Naive thymus-derived CD8-positive, alpha-beta T cell (primary cell): ENCODE measurements at regions not wholly inside any gene's neighbourhood (a gene's known extent, or its start where the extent isn't known, plus 50 kb on each side); places are given as distances from the start of the nearest gene placed in this dataset.

Experiments
- ATAC-seq, 2 donors: fragments of 150-1000 bp; cut with Tn5 transposase in 1 of 2; sonication (Bioruptor Pico), chemical (Tn5 transposase) in 1 of 2; 1 replicate in 1 of 2; 2 replicates in 1 of 2; pipeline ENCODE4 v1.10.0; 2021; ENCODE audit warnings: mild to moderate bottlenecking in 2 of 2, moderate library complexity in 2 of 2
- POLR2A ChIA-PET: fragments of 350-600 bp; sonication (Branson Sonifier 250); formaldehyde crosslinking; loops from one replicate; lab custom pipeline; 2021; ENCODE audit warnings: antibody characterized with exemption; lab: Charles Lee
- DNase-seq, 10 donors: peaks; one replicate each; pipeline versions ENCODE4 v3.0.0 to v3.0.0-alpha.2; 2020 to 2022
- H3K27ac Mint-ChIP-seq, 10 donors: one replicate each; pipeline ENCODE4 v1.8.0; 2020 to 2022; ENCODE audit warnings: mild to moderate bottlenecking in 10 of 10, mixed read lengths in 10 of 10, moderate library complexity in 4 of 10, inconsistent platforms in 1 of 10
- H3K27me3 Mint-ChIP-seq, 5 donors: one replicate each; pipeline ENCODE4 v1.8.0; 2021 to 2022; ENCODE audit warnings: mixed read lengths in 5 of 5
- H3K36me3 Mint-ChIP-seq, 3 donors: one replicate each; pipeline ENCODE4 v1.8.0; 2020 to 2022; ENCODE audit warnings: mixed read lengths in 3 of 3, mild to moderate bottlenecking in 2 of 3, inconsistent platforms in 1 of 3
- H3K4me1 Mint-ChIP-seq, 4 donors: one replicate each; pipeline ENCODE4 v1.8.0; 2021 to 2022; ENCODE audit warnings: mixed read lengths in 4 of 4
- H3K4me3 Mint-ChIP-seq, 10 donors: one replicate each; pipeline ENCODE4 v1.8.0; 2020 to 2022; ENCODE audit warnings: mild to moderate bottlenecking in 10 of 10, mixed read lengths in 10 of 10, moderate library complexity in 6 of 10, inconsistent platforms in 1 of 10
- H3K9me3 Mint-ChIP-seq, 9 donors: one replicate each; pipeline ENCODE4 v1.8.0; 2020 to 2022; ENCODE audit warnings: mixed read lengths in 9 of 9, mild to moderate bottlenecking in 3 of 9, inconsistent platforms in 1 of 9, moderate library complexity in 1 of 9

DNA sequence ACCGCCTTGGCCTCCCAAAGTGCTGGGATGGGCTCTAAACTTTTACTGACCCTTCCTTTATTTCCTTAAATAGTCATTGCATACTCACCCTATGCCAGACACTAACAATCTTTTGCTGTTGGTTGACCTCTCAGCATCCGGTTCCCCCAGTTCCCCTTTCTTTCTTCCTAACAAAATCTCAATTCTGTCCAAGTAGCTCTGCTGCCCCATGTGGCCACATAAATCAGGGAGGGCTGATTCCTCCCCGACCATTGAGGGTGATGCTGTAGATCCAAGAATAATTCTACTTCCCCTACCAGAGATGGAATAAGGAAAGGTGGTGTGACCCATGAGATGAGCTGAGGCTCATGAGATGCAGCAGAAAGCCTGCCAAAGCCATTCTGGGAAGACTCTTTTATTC, 315.3 kb upstream of the MSX2 start:
- ATAC-seq (no peak), DNase-seq (no peak)
- Mint-ChIP-seq H3K27ac (no peak overlapping the region), H3K4me1 (peaks cover 0 to 2% (median 0%) of the 10 kb centered on the region in 4 donors), H3K9me3 (peaks cover 0 to 12% (median 0%) of the 10 kb centered on the region in 9 donors), H3K36me3 (no peaks in the 10 kb centered on the region), H3K4me3 (no peak overlapping the region), H3K27me3 (peaks cover 12 to 67% (median 27%) of the 10 kb centered on the region in 5 donors)
- POLR2A ChIA-PET: no interaction called here

- Mint-ChIP-seq H3K4me1 (peaks cover 0 to 2% (median 0%) of the 10 kb centered on the region in 4 donors), H3K27me3 (peaks cover 11 to 67% (median 30%) of the 10 kb centered on the region in 5 donors), H3K36me3 (no peaks in the 10 kb centered on the region), H3K4me3 (no peak overlapping the region), H3K9me3 (peaks cover 0 to 12% (median 0%) of the 10 kb centered on the region in 9 donors), H3K27ac (no peak overlapping the region)
- no peak for DNase-seq
- ATAC-seq: no peak
- POLR2A ChIA-PET: no interaction called here
Measured at GRCh38 chr5:174409971-174410370, 314.4 kb upstream of the MSX2 start.

- DNase-seq (no peak), ATAC-seq (no peak)
- no peak overlapping the region for H3K27ac Mint-ChIP-seq
- no peaks in the 10 kb centered on the region for H3K36me3 Mint-ChIP-seq
- H3K4me1 Mint-ChIP-seq: peaks cover 0 to 2% (median 0%) of the 10 kb centered on the region in 4 donors
- peaks cover 0 to 9% (median 0%) of the 10 kb centered on the region in 9 donors for H3K9me3 Mint-ChIP-seq
- H3K27me3 Mint-ChIP-seq: peaks cover 13 to 67% (median 28%) of the 10 kb centered on the region in 5 donors
- POLR2A ChIA-PET: no interaction called here
- H3K4me3 Mint-ChIP-seq: no peak overlapping the region
Measured at GRCh38 chr5:174410716-174411478, 313.5 kb upstream of the MSX2 start.

GRCh38 chr5:174411479-174411819, 312.9 kb upstream of the MSX2 start:
- peaks cover 0 to 9% (median 0%) of the 10 kb centered on the region in 9 donors for H3K9me3 Mint-ChIP-seq
- DNase-seq (no peak), ATAC-seq (no peak)
- H3K36me3 Mint-ChIP-seq: no peaks in the 10 kb centered on the region
- H3K27me3 Mint-ChIP-seq: peaks cover 15 to 71% (median 31%) of the 10 kb centered on the region in 5 donors
- no peak overlapping the region for H3K4me3 Mint-ChIP-seq
- H3K4me1 Mint-ChIP-seq: peaks cover 0 to 2% (median 0%) of the 10 kb centered on the region in 4 donors
- POLR2A ChIA-PET: no interaction called here
- no peak overlapping the region for H3K27ac Mint-ChIP-seq

GRCh38 chr5:174412374-174412773, 312.0 kb upstream of the MSX2 start:
- no peak overlapping the region for H3K4me3 Mint-ChIP-seq

DNA sequence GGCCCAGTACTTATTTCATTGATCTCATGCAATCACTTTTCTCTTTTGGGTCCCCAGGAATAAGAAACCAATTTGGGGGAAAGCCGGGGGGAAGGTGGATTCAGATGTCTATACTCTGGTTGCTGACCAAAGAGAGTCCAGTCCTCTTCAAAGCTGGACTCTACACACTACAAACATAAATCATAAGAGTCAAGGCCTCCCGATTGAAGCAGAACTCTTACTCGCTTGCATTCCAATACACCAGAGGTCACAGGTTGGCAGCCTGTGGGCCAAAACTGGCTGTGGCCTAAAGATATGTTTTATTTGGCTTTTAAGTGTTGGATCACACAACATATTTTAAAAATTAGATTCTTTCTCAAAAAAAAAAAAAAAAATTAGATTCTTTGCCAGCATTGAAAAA, 311.4 kb upstream of the MSX2 start:
- DNase-seq (no peak), ATAC-seq (no peak)
- Mint-ChIP-seq H3K36me3 (no peaks in the 10 kb centered on the region), H3K27me3 (peaks cover 16 to 69% (median 32%) of the 10 kb centered on the region in 5 donors), H3K4me3 (no peak overlapping the region), H3K4me1 (peaks cover 0 to 2% (median 0%) of the 10 kb centered on the region in 4 donors), H3K9me3 (peaks cover 0 to 9% (median 0%) of the 10 kb centered on the region in 9 donors), H3K27ac (no peak overlapping the region)
- POLR2A ChIA-PET: no interaction called here

More at GRCh38 chr5:174412374-174412773, 312.0 kb upstream of the MSX2 start:
- ATAC-seq: no peak
- Mint-ChIP-seq H3K36me3 (no peaks in the 10 kb centered on the region), H3K4me1 (peaks cover 0 to 2% (median 0%) of the 10 kb centered on the region in 4 donors), H3K27me3 (peaks cover 13 to 71% (median 31%) of the 10 kb centered on the region in 5 donors), H3K27ac (no peak overlapping the region), H3K9me3 (peaks cover 0 to 9% (median 0%) of the 10 kb centered on the region in 9 donors)
- POLR2A ChIA-PET: no interaction called here
- no peak for DNase-seq

GRCh38 chr5:174413567-174414314, 310.6 kb upstream of the MSX2 start:
- no peak overlapping the region for H3K4me3 Mint-ChIP-seq
- H3K36me3 Mint-ChIP-seq: no peaks in the 10 kb centered on the region
- POLR2A ChIA-PET: no interaction called here
- no peak overlapping the region for H3K27ac Mint-ChIP-seq
- ATAC-seq (no peak), DNase-seq (no peak)
- peaks cover 0 to 6% (median 5%) of the 10 kb centered on the region in 4 donors for H3K4me1 Mint-ChIP-seq
- H3K27me3 Mint-ChIP-seq: peaks cover 15 to 70% (median 33%) of the 10 kb centered on the region in 5 donors
- H3K9me3 Mint-ChIP-seq: peaks cover 0 to 9% (median 0%) of the 10 kb centered on the region in 9 donors

DNA sequence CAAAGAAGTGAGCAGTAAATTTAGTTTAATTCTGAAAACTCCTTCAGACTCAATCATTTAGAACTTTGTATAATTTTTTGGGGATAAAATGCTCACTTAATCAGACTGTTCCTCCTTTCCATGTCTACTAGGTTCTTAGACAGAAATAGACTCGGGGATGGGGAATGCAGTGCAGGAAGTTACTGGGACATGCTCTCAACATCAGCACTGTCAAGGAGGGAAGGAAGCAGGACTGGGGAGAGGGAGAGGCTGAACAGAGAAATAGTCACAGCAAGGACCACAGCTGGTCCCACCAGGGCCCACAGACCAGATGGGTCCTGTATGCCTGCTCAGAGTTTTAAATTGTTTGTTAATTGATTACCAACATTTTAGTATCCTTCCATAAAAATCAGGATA, 310.1 kb upstream of the MSX2 start:
- Mint-ChIP-seq H3K27me3 (peaks cover 13 to 64% (median 29%) of the 10 kb centered on the region in 5 donors), H3K4me1 (peaks cover 5 to 12% (median 6%) of the 10 kb centered on the region in 4 donors), H3K27ac (no peak overlapping the region), H3K36me3 (no peaks in the 10 kb centered on the region), H3K4me3 (no peak overlapping the region), H3K9me3 (peaks cover 0 to 7% (median 0%) of the 10 kb centered on the region in 9 donors)
- ATAC-seq (no peak), DNase-seq (no peak)
- POLR2A ChIA-PET: no interaction called here

- peaks cover 5 to 17% (median 14%) of the 10 kb centered on the region in 4 donors for H3K4me1 Mint-ChIP-seq
- H3K27ac Mint-ChIP-seq: peak overlapping the region in 4 of 10 donors; percentile 7 to 68 (median 57)
- peak overlapping the region; percentile 62 to 85 (median 73) for H3K4me3 Mint-ChIP-seq
- peak in 1 of 10 donors; percentile 18 for DNase-seq
- peaks cover 10 to 39% (median 18%) of the 10 kb centered on the region in 5 donors for H3K27me3 Mint-ChIP-seq
- POLR2A ChIA-PET: interaction anchor here (0.6 kb wide), 1 partner anchor 195 kb away, joined by 5 read pairs; no protein-coding TSS in a partner anchor
- H3K36me3 Mint-ChIP-seq: no peaks in the 10 kb centered on the region
- peak; percentile 41 to 53 for ATAC-seq
- H3K9me3 Mint-ChIP-seq: no peaks in the 10 kb centered on the region
Measured at GRCh38 chr5:174418809-174419539, 305.4 kb upstream of the MSX2 start.

- H3K36me3 Mint-ChIP-seq: no peaks in the 10 kb centered on the region
- DNase-seq: peak; percentile 40 to 86 (median 66)
- peaks cover 5 to 17% (median 14%) of the 10 kb centered on the region in 4 donors for H3K4me1 Mint-ChIP-seq
- peak overlapping the region in 3 of 10 donors; percentile 7 to 68 (median 46) for H3K27ac Mint-ChIP-seq
- H3K9me3 Mint-ChIP-seq: no peaks in the 10 kb centered on the region
- peak; percentile 79 to 82 for ATAC-seq
- H3K4me3 Mint-ChIP-seq: peak overlapping the region; percentile 62 to 85 (median 73)
- peaks cover 10 to 32% (median 17%) of the 10 kb centered on the region in 5 donors for H3K27me3 Mint-ChIP-seq
- POLR2A ChIA-PET: interaction anchor here (0.6 kb wide), 1 partner anchor 194 kb away, joined by 5 read pairs; no protein-coding TSS in a partner anchor
Measured at GRCh38 chr5:174419540-174420132, 304.7 kb upstream of the MSX2 start.

GRCh38 chr5:174420651-174421407, 303.6 kb upstream of the MSX2 start:
- no peak overlapping the region for H3K4me3 Mint-ChIP-seq
- no peaks in the 10 kb centered on the region for H3K36me3 Mint-ChIP-seq
- ATAC-seq (no peak), DNase-seq (no peak)
- POLR2A ChIA-PET: no interaction called here
- no peak overlapping the region for H3K27ac Mint-ChIP-seq
- peaks cover 5 to 17% (median 14%) of the 10 kb centered on the region in 4 donors for H3K4me1 Mint-ChIP-seq
- peaks cover 8 to 26% (median 17%) of the 10 kb centered on the region in 5 donors for H3K27me3 Mint-ChIP-seq
- H3K9me3 Mint-ChIP-seq: no peaks in the 10 kb centered on the region
